SKM-1 (cell line): ENCODE measurements at regions not wholly inside any gene's neighbourhood (a gene's known extent, or its start where the extent isn't known, plus 50 kb on each side); places are given as distances from the start of the nearest gene placed in this dataset.

Experiments used
- DNase-seq: peaks from one replicate; lab custom pipeline; 2025; ENCODE audit not compliant: unreplicated experiment; lab: John Stamatoyannopoulos, UW

GRCh38 chr1:58380345-58380744 lies 166.2 kb downstream of the OMA1 start:
- no peak for DNase-seq

GRCh38 chr1:58367217-58367616 lies 179.3 kb downstream of the OMA1 start:
- DNase-seq: no peak

GRCh38 chr1:58365328-58365727 lies 181.2 kb downstream of the OMA1 start:
- DNase-seq: no peak

GRCh38 chr1:58363585-58363984 lies 182.9 kb downstream of the OMA1 start:
- no peak for DNase-seq

- no peak for DNase-seq
Observed at GRCh38 chr1:58361134-58361533, 185.4 kb downstream of the OMA1 start.

GRCh38 chr1:58358346-58358745 lies 188.2 kb downstream of the OMA1 start:
- no peak for DNase-seq

- no peak for DNase-seq
Observed at GRCh38 chr1:58356402-58356801, 190.1 kb downstream of the OMA1 start.

GRCh38 chr1:58353168-58353567 lies 193.4 kb downstream of the OMA1 start:
- no peak for DNase-seq

- DNase-seq: no peak
Observed at GRCh38 chr1:58352476-58353092, 193.9 kb downstream of the OMA1 start.

GRCh38 chr1:58346036-58346355 lies 200.5 kb downstream of the OMA1 start:
- DNase-seq: no peak

GRCh38 chr1:58345215-58346035 lies 201.1 kb downstream of the OMA1 start:
- DNase-seq: no peak

GRCh38 chr1:58340185-58340584 lies 206.3 kb downstream of the OMA1 start:
- DNase-seq: no peak

- no peak for DNase-seq
Observed at GRCh38 chr1:58338081-58338480, 208.4 kb downstream of the OMA1 start.

- DNase-seq: no peak
Observed at GRCh38 chr1:58333511-58333910, 213.0 kb downstream of the OMA1 start.

GRCh38 chr1:58331156-58331555 lies 215.4 kb downstream of the OMA1 start:
- DNase-seq: no peak

- no peak for DNase-seq
Observed at GRCh38 chr1:58325866-58326265, 220.7 kb downstream of the OMA1 start.

- DNase-seq: peak; percentile 61
Observed at GRCh38 chr1:58324558-58324957, 222.0 kb downstream of the OMA1 start.

GRCh38 chr1:58318157-58319005 lies 228.1 kb downstream of the OMA1 start:
- no peak for DNase-seq

GRCh38 chr1:58317694-58318093 lies 228.8 kb downstream of the OMA1 start:
- DNase-seq: no peak

- no peak for DNase-seq
Observed at GRCh38 chr1:58317086-58317485, 229.4 kb downstream of the OMA1 start.

- no peak for DNase-seq
Observed at GRCh38 chr1:58316141-58316540, 230.4 kb downstream of the OMA1 start.
